ENCODE measurements at regions not wholly inside any gene's neighbourhood (a gene's known extent, or its start where the extent isn't known, plus 50 kb on each side); places are given as distances from the start of the nearest gene placed in this dataset.

- no peak for DNase-seq (ENCODE audit: low read depth)
- H3K4me3 ChIP-seq (ENCODE audit: low read length), result no peak overlapping the region
- no peak for TF ChIP-seq CTCF (conservative IDR thresholded peaks at IDR 0.05; ENCODE audit: low read depth, low read length)
These were observed 158.7 kb upstream of the ARHGAP20 start for GRCh38 chr11:110870816-110871522.

GRCh38 chr11:110867951-110868350, 155.7 kb upstream of the ARHGAP20 start:
- no peak overlapping the region for H3K4me3 ChIP-seq (ENCODE audit: low read length)
- TF ChIP-seq CTCF (conservative IDR thresholded peaks at IDR 0.05; ENCODE audit: low read depth, low read length), result no peak
- DNase-seq (ENCODE audit: low read depth), result no peak

- DNase-seq (ENCODE audit: low read depth), result no peak
- H3K4me3 ChIP-seq (ENCODE audit: low read length), result no peak overlapping the region
- TF ChIP-seq CTCF (conservative IDR thresholded peaks at IDR 0.05; ENCODE audit: low read depth, low read length), result no peak
These were observed 153.8 kb upstream of the ARHGAP20 start for GRCh38 chr11:110866081-110866480.

- no peak overlapping the region for H3K4me3 ChIP-seq (ENCODE audit: low read length)
- no peak for TF ChIP-seq CTCF (conservative IDR thresholded peaks at IDR 0.05; ENCODE audit: low read depth, low read length)
- DNase-seq (ENCODE audit: low read depth), result no peak
These were observed 150.2 kb upstream of the ARHGAP20 start for GRCh38 chr11:110862407-110862806.

GRCh38 chr11:110860461-110860860, 148.2 kb upstream of the ARHGAP20 start:
- no peak overlapping the region for H3K4me3 ChIP-seq (ENCODE audit: low read length)
- TF ChIP-seq CTCF (conservative IDR thresholded peaks at IDR 0.05; ENCODE audit: low read depth, low read length), result no peak
- no peak for DNase-seq (ENCODE audit: low read depth)

- TF ChIP-seq CTCF (conservative IDR thresholded peaks at IDR 0.05; ENCODE audit: low read depth, low read length), result no peak
- H3K4me3 ChIP-seq (ENCODE audit: low read length), result no peak overlapping the region
- no peak for DNase-seq (ENCODE audit: low read depth)
These were observed 147.8 kb upstream of the ARHGAP20 start for GRCh38 chr11:110859998-110860397.

GRCh38 chr11:110859240-110859840, 147.1 kb upstream of the ARHGAP20 start:
- no peak for TF ChIP-seq CTCF (conservative IDR thresholded peaks at IDR 0.05; ENCODE audit: low read depth, low read length)
- no peak for DNase-seq (ENCODE audit: low read depth)
- no peak overlapping the region for H3K4me3 ChIP-seq (ENCODE audit: low read length)
